ENCODE measurements at regions not wholly inside any gene's neighbourhood (a gene's known extent, or its start where the extent isn't known, plus 50 kb on each side); places are given as distances from the start of the nearest gene placed in this dataset.

DNA sequence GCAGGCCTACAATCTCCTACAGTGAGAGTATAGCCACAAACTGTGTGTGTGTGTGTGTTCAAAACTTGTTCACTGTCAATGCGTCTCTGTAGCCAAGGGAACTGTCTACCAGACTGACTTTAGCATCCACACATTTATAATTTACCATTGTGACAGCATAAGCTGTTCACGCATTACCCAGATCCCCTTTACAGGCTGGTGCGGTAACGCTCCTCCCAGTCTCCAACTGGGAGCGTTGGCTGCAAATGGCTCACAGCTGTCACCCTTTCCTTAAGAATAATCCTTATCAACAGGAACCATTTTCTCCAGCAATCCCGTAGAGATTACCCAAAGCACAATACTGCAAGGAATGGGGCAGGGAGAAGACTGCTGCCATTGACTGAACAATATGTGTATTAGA lies 199.5 kb downstream of the GPAM start:
- Histone ChIP-seq H3K4me1 (ENCODE audit: insufficient read depth, low read length) (0 out of 2 replicates have a peak, but pooled peaks cover 3% of the 10 kb centered on the region), H3K23me2 (ENCODE audit: insufficient read length, low read depth, low read length, poor library complexity, severe bottlenecking) (no peaks in the 10 kb centered on the region), H3K9ac (ENCODE audit: extremely low read depth, insufficient read length, low read length) (no peak overlapping the region), H2BK12ac (ENCODE audit: insufficient read length, low read depth, low read length) (no peak overlapping the region), H3K23ac (ENCODE audit: insufficient read length, low read depth, low read length) (no peak overlapping the region), H4K5ac (ENCODE audit: insufficient read length, low read depth, low read length) (no peak overlapping the region), H3K56ac (ENCODE audit: insufficient read length, low read depth, low read length) (no peak overlapping the region), H2AK5ac (ENCODE audit: insufficient read length, low read length) (no peak overlapping the region), H3K27me3 (ENCODE audit: insufficient read depth, low read length) (no peaks in the 10 kb centered on the region), H4K91ac (ENCODE audit: insufficient read length, low read depth, low read length) (no peak overlapping the region), H2AFZ (ENCODE audit: low read length) (no peak overlapping the region), H3K4me2 (ENCODE audit: insufficient read depth, insufficient read length, low read length) (no peak overlapping the region), H2BK15ac (ENCODE audit: low read depth, low read length) (no peak overlapping the region), H3K4ac (ENCODE audit: low read depth, low read length) (no peak overlapping the region), H4K20me1 (ENCODE audit: control insufficient read depth, insufficient read depth, insufficient read length) (no peaks in the 10 kb centered on the region), H2BK20ac (ENCODE audit: low read depth, low read length, poor library complexity, severe bottlenecking) (no peak overlapping the region), H3K14ac (ENCODE audit: insufficient read depth, low read length) (no peak overlapping the region), H4K8ac (replicated peaks; ENCODE audit: insufficient read length, low read depth, low read length) (no peak overlapping the region), H2BK120ac (ENCODE audit: low read depth, low read length, poor library complexity, severe bottlenecking) (no peak overlapping the region), H3T11ph (ENCODE audit: low read length) (no peak overlapping the region), H2BK5ac (ENCODE audit: insufficient read length, low read length) (no peak overlapping the region), H3K9me3 (ENCODE audit: control insufficient read depth, low read depth, low read length) (no peaks in the 10 kb centered on the region), H3K18ac (ENCODE audit: insufficient read length, low read depth, low read length) (no peak overlapping the region), H3K79me1 (ENCODE audit: insufficient read depth, low read depth, low read length, poor library complexity, severe bottlenecking) (no peaks in the 10 kb centered on the region), H3K27ac (ENCODE audit: insufficient read length, low read depth, low read length) (no peak overlapping the region), H3K79me2 (ENCODE audit: insufficient read depth, low read length) (no peaks in the 10 kb centered on the region)
- TF ChIP-seq, protein P1, sequence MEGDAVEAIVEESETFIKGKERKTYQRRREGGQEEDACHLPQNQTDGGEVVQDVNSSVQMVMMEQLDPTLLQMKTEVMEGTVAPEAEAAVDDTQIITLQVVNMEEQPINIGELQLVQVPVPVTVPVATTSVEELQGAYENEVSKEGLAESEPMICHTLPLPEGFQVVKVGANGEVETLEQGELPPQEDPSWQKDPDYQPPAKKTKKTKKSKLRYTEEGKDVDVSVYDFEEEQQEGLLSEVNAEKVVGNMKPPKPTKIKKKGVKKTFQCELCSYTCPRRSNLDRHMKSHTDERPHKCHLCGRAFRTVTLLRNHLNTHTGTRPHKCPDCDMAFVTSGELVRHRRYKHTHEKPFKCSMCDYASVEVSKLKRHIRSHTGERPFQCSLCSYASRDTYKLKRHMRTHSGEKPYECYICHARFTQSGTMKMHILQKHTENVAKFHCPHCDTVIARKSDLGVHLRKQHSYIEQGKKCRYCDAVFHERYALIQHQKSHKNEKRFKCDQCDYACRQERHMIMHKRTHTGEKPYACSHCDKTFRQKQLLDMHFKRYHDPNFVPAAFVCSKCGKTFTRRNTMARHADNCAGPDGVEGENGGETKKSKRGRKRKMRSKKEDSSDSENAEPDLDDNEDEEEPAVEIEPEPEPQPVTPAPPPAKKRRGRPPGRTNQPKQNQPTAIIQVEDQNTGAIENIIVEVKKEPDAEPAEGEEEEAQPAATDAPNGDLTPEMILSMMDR (conservative IDR thresholded peaks at IDR 0.05): no peak
- no peak overlapping the region for H3K27ac Mint-ChIP-seq
- peaks cover 0 to 5% of the 10 kb centered on the region in 2 experiments; a peak in 2 of 4 replicates for H3K4me1 Mint-ChIP-seq
- no peak overlapping the region for H3K4me3 Mint-ChIP-seq
- WGBS (ENCODE audit: extremely low coverage, insufficient read length, low lambda C conversion rate): no CpG with 5 or more reads among the region's 6 CpGs
- H3K27me3 Mint-ChIP-seq (ENCODE audit: low read depth): peaks cover 2% of the 10 kb centered on the region
- H3K9me3 Mint-ChIP-seq: no peaks in the 10 kb centered on the region
- DNase-seq: no peak
- H3K36me3 Mint-ChIP-seq (ENCODE audit: insufficient read depth in 1 of 3, low read depth in 3 of 3): no peaks in the 10 kb centered on the region; a peak in 1 of 7 replicates
